NT2/D1 (cell line): ENCODE measurements at regions not wholly inside any gene's neighbourhood (a gene's known extent, or its start where the extent isn't known, plus 50 kb on each side); places are given as distances from the start of the nearest gene placed in this dataset.

Experiments used
- DNase-seq: peaks from one replicate; pipeline ENCODE4 v3.0.0-alpha.2; 2011; ENCODE audit warnings: low read depth, low spot score
- H3K27me3 ChIP-seq: 2 replicates; pipeline ENCODE4 v1.6.0; 2011; ENCODE audit warnings: mild to moderate bottlenecking; ENCODE audit not compliant: insufficient read length, insufficient read depth
- H3K36me3 ChIP-seq: 2 replicates; pipeline ENCODE4 v1.6.1; 2011; ENCODE audit warnings: mild to moderate bottlenecking, low read length, mixed read lengths; ENCODE audit not compliant: insufficient read depth, insufficient read length
- H3K4me1 ChIP-seq: 2 replicates; pipeline ENCODE4 v1.5.1; 2011; ENCODE audit not compliant: insufficient read depth, insufficient read length
- H3K4me3 ChIP-seq: 2 replicates; pipeline ENCODE4 v1.5.1; 2011; ENCODE audit warnings: low read depth; ENCODE audit not compliant: insufficient read length
- H3K9ac ChIP-seq: 2 replicates; pipeline ENCODE4 v1.6.0; 2011; ENCODE audit warnings: low read depth; ENCODE audit not compliant: insufficient read length
- H3K9me3 ChIP-seq: 2 replicates; pipeline ENCODE4 v1.5.1; 2011; ENCODE audit warnings: mild to moderate bottlenecking, low read length; ENCODE audit not compliant: insufficient read depth
- SUZ12 ChIP-seq: IDR thresholded peaks from 2 replicates; pipeline ENCODE4 v1.6.1; 2011; ENCODE audit not compliant: insufficient read length, insufficient read depth; ENCODE audit errors: extremely low read depth
- YY1 ChIP-seq: IDR thresholded peaks from 2 replicates; pipeline ENCODE4 v1.6.1; 2011; ENCODE audit not compliant: insufficient read length, insufficient read depth
- ZNF274 ChIP-seq: IDR thresholded peaks from 2 replicates; pipeline ENCODE4 v1.6.1; 2011; ENCODE audit warnings: mild to moderate bottlenecking, low read depth, low read length

GRCh38 chr10:131616040-131616439, 284.8 kb upstream of the PPP2R2D start:
- H3K36me3 ChIP-seq: no peaks in the 10 kb centered on the region
- H3K27me3 ChIP-seq: no peaks in the 10 kb centered on the region
- no peak overlapping the region for H3K9ac ChIP-seq
- TF ChIP-seq ZNF274 (no peak), SUZ12 (no peak), YY1 (no peak)
- H3K9me3 ChIP-seq: no peaks in the 10 kb centered on the region
- H3K4me1 ChIP-seq: no peaks in the 10 kb centered on the region
- H3K4me3 ChIP-seq: no peak overlapping the region
- DNase-seq: no peak

- no peaks in the 10 kb centered on the region for H3K27me3 ChIP-seq
- DNase-seq: no peak
- H3K9me3 ChIP-seq: no peaks in the 10 kb centered on the region
- H3K4me3 ChIP-seq: no peak overlapping the region
- no peak overlapping the region for H3K9ac ChIP-seq
- TF ChIP-seq SUZ12: no peak
- TF ChIP-seq ZNF274: no peak
- no peak for TF ChIP-seq YY1
- no peaks in the 10 kb centered on the region for H3K36me3 ChIP-seq
- no peaks in the 10 kb centered on the region for H3K4me1 ChIP-seq
These were observed 283.5 kb upstream of the PPP2R2D start for GRCh38 chr10:131617113-131617858.

- DNase-seq: no peak
- Histone ChIP-seq H3K4me3 (no peak overlapping the region), H3K4me1 (no peaks in the 10 kb centered on the region), H3K36me3 (no peaks in the 10 kb centered on the region), H3K9me3 (no peaks in the 10 kb centered on the region), H3K27me3 (no peaks in the 10 kb centered on the region), H3K9ac (no peak overlapping the region)
- TF ChIP-seq ZNF274: no peak
- TF ChIP-seq YY1: no peak
- no peak for TF ChIP-seq SUZ12
These were observed 282.1 kb upstream of the PPP2R2D start for GRCh38 chr10:131618587-131619267.

- Histone ChIP-seq H3K27me3 (no peaks in the 10 kb centered on the region), H3K9ac (no peak overlapping the region), H3K4me1 (no peaks in the 10 kb centered on the region), H3K36me3 (no peaks in the 10 kb centered on the region), H3K9me3 (no peaks in the 10 kb centered on the region), H3K4me3 (no peak overlapping the region)
- no peak for TF ChIP-seq YY1
- TF ChIP-seq ZNF274: no peak
- TF ChIP-seq SUZ12: no peak
- no peak for DNase-seq
These were observed 280.5 kb upstream of the PPP2R2D start for GRCh38 chr10:131620314-131620713.

GRCh38 chr10:131620904-131621303, 279.9 kb upstream of the PPP2R2D start:
- TF ChIP-seq ZNF274 (no peak), SUZ12 (no peak), YY1 (no peak)
- Histone ChIP-seq H3K9me3 (no peaks in the 10 kb centered on the region), H3K27me3 (no peaks in the 10 kb centered on the region), H3K4me3 (no peak overlapping the region), H3K9ac (no peak overlapping the region), H3K36me3 (no peaks in the 10 kb centered on the region), H3K4me1 (no peaks in the 10 kb centered on the region)
- DNase-seq: no peak

- Histone ChIP-seq H3K36me3 (no peaks in the 10 kb centered on the region), H3K4me3 (no peak overlapping the region), H3K4me1 (no peaks in the 10 kb centered on the region), H3K27me3 (no peaks in the 10 kb centered on the region), H3K9ac (no peak overlapping the region), H3K9me3 (no peaks in the 10 kb centered on the region)
- no peak for DNase-seq
- TF ChIP-seq SUZ12 (no peak), ZNF274 (no peak), YY1 (no peak)
These were observed 278.8 kb upstream of the PPP2R2D start for GRCh38 chr10:131621784-131622624.

- no peak for DNase-seq
These were observed 275.8 kb upstream of the PPP2R2D start for GRCh38 chr10:131625041-131625440.

More at GRCh38 chr10:131625041-131625440, 275.8 kb upstream of the PPP2R2D start:
- TF ChIP-seq SUZ12 (no peak), YY1 (no peak), ZNF274 (no peak)
- Histone ChIP-seq H3K4me1 (no peaks in the 10 kb centered on the region), H3K9me3 (no peaks in the 10 kb centered on the region), H3K4me3 (no peak overlapping the region), H3K27me3 (no peaks in the 10 kb centered on the region), H3K36me3 (no peaks in the 10 kb centered on the region), H3K9ac (no peak overlapping the region)
